HG03064 (cell line): ENCODE measurements at regions not wholly inside any gene's neighbourhood (a gene's known extent, or its start where the extent isn't known, plus 50 kb on each side); places are given as distances from the start of the nearest gene placed in this dataset.

ENCODE experiments used
- ATAC-seq: cut with Tn5 transposase; IDR thresholded peaks from one replicate; pipeline ENCODE4 v1.9.1; 2021; ENCODE audit warnings: low read depth; ENCODE audit not compliant: unreplicated experiment

DNA sequence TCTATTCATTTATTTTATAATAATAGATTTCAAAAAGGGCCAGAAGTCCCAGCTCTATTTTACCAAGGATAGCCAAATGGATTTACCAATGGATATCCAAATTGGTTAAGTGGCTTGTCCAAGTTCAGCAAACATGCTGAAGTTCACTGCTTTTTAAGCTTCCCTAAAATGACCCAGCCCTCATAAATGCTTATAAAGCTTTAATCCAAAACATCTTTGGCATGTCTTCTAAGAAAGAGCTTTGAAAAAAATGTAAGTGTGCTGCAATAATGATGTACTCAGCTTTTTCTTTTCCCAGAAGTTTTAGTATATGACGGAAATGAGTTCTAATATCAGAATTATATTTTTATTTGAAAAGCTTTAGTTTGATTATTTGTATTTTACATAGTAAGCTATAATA is 451.5 kb upstream of the ADAMTS5 start:
- ATAC-seq: no peak

DNA sequence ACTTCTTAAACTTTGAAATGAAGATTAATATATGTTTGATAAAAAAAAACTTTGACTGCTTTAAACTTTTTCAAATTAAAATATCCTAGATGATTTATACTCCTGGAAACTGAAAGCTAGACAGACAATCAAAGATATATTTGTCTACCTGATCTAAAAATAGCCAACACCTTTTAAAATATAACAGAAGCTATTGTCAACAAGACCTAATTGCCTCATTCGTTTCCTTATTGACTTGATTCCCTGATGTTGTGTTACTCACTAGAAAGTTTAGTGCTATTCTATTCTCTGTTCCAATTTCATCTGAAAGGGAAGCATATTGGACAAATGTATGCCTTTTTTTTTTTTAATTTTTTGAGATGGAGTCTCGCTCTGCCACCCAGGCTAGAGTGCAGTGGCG is 445.6 kb upstream of the ADAMTS5 start:
- ATAC-seq: no peak

DNA sequence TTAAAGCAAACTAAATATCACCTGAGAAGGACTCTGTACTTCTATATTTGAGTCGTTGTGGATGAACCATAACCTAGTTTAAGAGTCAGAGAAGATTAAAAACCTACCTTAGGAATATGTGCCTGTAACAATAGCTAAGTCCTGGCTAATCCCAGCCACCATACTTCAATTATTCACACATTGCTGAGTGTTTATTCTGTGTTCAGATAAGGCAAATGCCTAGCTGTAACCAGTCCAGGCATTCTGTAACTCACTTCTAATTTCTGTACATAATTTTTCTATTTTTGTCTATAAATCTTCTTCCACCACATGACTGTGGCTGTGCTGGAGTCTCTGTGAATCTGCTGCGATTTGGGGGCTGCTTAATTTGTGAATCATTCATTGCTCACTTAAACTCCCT is 441.9 kb upstream of the ADAMTS5 start:
- no peak for ATAC-seq

DNA sequence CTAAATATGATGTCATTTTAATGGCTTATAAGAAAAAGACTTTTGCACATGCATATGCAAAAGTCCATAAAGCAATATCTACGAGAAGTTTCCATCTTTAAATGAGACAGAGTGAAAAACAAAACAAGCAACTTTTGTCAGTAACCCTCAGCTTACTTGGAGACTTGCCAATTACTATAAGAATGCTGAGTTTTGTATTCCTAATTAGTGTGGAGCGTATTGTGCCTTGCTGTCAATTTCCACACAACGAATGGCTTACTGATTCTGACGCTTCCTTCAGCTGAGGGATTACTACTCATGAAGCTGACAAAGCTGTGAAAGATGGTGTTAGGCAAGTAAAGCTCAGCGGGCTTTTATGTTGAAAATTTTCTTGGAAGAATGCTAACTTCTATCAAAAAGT is 440.4 kb upstream of the ADAMTS5 start:
- no peak for ATAC-seq

DNA sequence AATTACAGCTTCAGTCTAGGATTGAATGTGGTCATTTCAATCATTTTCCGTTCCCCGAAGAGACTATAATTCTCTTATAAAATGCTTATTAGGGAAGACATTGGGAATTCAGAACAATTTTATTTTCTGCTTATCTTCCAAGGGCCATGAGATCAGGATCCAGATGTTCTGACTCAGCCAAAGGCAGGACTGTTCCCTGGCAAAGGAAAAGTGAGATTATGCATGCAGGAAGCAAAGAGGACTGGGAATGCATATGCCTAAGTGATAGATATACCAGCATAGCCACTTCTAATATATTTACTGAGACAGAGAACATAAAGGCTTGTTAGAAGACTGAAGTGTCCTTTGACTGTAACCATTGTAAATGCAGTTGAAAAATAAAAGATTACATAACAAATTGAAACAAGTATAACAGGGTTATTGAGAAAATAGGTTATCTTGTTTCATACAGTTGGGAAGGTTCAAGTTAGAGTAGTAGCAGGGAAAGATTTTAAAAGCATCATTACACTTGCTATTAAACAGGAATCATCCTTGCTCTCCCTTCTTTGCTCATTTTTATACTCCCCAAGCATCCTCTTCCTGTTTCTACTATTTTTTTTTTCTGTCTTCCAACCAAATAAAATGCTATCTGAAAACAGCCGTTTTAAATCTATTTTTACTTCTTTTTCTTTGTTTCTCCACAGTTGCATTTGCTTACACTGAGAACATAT is 439.6 kb upstream of the ADAMTS5 start:
- ATAC-seq: no peak

DNA sequence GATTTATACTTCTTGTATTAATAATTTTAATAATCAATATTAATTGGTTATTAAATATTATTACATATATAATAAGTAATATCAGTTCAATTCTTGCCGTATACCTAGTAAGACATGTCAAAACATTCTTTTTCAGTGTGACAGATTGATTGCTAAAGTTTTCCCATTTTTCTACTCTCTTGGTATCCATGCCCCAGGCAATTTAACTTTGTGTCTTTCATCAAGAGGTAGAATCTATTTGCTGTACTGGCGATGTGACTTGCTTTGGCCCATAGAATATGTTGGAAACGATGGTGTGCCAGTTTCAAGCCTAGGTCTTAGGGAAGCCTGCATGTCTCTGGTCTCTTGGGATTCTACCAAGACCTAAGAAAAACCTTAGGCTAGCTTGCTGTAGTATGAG is 436.1 kb upstream of the ADAMTS5 start:
- no peak for ATAC-seq

DNA sequence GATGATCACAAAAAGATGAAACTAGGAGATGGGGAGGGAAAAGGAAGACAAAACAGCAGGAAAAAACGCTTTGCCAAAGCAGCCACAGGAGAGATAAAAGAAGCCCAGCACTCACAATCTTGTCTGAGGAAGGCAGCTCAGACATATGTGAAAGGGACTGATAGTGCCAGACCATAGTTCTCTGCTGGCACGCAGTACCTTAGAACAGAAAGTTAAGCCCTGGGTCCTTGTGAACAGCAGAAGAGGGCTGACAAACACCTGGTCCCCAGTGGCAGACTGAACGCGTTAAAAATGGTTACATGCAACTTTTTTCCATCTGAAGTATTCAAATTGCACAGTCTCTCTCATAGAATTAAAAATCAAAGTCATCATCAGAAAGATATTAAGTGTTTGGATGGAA is 433.2 kb upstream of the ADAMTS5 start:
- ATAC-seq: no peak

DNA sequence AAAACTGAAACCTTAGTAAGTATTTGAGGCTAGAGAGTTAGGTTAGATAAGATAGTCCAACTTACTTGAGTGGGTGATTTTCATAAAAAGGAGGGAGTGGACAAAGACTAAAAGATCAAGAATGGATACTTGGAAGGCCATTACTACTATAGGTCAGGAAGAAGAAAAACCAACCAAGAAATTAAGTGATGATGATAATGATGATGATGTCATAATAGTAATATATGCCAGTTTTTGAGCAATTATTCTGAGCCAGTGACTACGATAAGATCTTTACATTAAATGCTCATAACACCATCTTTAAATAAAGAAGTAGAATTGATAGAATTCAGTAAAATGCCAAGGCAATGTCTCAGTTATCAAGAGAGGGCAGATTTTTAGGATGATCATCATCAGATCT is 430.7 kb upstream of the ADAMTS5 start:
- ATAC-seq: no peak

DNA sequence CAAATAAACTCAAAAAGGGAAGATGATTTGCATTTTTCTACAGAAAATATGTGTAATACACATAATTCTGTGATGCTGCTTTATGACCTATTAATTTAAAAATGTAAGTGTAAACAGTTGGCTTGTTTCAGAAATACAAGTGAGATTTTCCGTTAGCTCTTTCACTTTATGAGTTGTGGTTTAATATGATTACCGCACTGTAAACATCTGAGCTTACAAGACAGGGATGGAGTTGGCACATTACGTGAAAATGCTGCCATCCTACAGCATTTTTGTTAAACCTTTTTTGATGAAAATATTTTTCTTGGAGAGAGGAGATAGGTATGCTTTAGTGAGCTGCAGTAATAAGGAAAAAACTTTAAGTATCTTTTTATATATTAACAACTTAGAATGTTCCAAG is 426.8 kb upstream of the ADAMTS5 start:
- ATAC-seq: no peak

DNA sequence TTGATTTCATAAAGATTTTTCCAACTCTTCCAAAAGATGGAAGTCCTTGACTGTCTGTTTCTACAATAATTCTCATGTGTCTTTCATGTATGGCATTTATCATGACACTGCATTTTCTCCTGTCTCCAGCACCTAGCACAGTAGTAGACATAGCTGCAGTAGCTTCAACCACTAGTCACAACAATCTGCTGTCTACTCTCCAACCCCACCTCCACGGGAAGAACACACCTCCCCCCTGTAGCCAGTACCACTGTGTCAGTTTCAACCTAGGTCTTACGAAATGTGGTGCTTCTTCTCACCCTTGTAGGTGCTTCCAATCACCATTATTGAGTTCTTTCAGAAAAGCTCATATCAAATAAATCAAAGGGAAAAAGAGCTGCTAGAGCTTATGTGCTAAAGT is 425.1 kb upstream of the ADAMTS5 start:
- ATAC-seq: no peak

DNA sequence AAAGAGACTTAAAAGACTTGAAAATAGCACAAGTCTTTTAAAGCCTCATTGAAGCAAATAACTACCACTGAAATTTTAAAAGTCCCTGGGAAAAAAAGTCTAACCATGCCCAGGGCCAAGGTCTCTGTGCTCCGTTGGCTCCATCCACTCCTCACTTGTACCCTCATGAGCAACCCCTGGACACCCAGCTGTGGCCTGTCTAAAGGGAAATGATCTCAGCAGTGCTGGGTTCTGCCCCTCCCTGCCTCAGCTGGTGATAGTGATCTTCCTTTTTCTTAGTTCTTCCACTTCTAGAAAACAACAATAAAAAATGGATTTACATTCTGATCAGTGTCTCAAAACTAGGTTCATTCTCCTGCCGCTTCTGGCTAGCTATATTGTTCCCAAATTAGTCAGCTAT is 423.5 kb upstream of the ADAMTS5 start:
- ATAC-seq: no peak

DNA sequence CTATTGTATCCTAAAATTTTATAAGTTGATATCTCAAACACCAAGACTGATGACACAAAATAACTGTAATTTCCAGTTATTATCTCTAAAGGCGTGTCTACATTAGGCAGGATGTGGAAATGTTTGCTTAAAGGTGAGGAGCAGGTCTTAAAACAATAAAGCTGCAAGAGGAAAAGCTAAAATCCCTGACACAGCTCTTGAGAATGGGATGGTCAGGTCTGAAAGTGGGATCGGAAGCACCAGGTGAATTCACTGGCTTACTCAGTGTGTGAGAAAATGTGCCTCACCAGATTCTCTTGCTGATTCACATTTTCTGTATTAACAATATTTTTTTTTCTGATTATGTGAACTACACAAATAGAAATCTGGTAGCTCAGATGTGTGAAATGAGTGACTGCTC is 421.9 kb upstream of the ADAMTS5 start:
- ATAC-seq: no peak

DNA sequence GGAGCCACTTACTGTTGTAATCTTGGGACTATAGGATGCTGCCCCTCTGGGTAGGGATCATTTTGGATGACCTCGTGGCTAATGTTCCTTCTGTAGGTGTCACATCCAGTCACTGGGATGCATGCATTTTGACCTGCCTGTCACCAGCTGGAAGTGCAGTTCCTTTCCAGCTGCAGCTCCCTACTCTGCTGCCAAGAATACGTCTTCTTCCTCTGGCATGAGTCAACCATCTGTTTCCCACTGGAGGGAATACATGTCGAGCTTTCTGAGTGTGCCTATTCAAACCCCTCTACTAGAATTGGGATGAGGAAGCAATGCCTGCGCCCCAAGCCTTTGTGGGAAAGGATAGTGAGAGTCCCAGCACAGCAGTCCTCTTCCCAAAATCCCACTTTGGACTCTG is 415.5 kb upstream of the ADAMTS5 start:
- no peak for ATAC-seq

DNA sequence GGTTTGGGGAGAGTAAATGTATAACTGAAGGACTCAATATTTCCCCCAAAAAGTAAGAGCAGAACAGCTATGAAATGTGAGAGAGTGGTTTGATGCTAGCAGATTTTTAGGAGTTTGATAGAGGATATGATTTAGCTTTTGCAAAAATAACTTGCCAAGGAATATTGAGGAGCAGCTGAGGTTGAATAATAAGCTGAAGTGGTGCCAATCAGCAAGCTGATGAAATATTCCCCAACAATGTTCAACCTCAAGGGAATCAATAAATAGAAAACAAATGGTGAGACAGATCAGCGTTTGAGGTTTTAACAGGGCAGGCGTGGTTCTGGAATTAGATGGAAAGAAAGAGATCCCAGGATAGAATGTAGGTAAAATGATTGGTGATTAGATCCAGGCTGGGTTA is 413.4 kb upstream of the ADAMTS5 start:
- ATAC-seq: no peak

DNA sequence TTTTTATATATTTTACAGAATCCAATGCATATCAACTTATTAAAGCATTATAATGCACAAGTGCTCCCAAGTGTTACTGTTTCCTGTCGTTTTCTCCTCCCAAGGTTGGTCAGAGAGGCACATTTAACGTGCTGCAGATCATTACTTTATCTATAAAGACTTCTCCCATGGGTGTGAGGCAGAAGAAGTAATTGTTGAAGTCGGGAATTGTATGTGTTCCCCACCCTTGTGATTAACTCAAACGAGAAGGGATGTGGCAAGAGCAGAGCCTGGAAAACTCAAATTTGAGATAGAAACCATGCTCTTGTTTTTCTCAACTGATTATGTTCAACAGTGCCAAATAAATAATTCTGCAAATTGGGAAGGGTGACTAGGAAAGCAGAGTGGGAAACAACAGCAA is 412.5 kb upstream of the ADAMTS5 start:
- no peak for ATAC-seq

DNA sequence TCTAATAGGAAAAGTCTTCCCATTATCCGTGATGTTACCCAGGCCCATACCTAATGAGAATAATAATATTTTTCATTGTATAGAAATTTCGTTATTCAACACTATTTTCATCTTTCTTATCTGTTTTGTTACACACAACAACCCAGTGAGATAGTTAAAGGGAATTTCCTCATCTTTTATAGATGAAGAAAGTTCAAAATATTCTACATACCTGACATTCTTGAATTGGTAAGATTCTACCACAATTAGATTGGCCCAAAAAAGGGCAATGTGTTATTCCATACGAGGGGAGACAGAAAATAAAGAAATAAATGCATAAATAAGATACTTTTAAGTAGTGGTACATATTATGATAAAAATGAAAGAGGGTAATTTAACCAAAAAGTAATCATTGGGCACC is 405.5 kb upstream of the ADAMTS5 start:
- no peak for ATAC-seq

DNA sequence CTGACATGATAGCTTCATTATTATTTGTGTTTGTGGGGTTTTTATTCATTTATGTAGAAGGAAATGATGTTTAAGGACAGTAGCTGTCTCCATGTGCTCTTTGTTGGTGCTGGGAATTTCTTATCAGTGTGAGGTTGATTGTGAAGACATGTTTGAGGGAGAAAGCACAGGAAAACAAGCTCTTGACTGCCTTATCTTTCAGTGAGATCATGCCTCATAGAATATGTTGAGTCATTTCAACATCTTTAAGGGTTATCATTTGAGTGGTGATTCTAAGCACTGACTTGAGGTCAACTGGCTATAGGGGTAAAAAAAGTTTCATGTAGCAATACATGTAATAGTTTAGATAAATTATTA is 405.1 kb upstream of the ADAMTS5 start:
- no peak for ATAC-seq

DNA sequence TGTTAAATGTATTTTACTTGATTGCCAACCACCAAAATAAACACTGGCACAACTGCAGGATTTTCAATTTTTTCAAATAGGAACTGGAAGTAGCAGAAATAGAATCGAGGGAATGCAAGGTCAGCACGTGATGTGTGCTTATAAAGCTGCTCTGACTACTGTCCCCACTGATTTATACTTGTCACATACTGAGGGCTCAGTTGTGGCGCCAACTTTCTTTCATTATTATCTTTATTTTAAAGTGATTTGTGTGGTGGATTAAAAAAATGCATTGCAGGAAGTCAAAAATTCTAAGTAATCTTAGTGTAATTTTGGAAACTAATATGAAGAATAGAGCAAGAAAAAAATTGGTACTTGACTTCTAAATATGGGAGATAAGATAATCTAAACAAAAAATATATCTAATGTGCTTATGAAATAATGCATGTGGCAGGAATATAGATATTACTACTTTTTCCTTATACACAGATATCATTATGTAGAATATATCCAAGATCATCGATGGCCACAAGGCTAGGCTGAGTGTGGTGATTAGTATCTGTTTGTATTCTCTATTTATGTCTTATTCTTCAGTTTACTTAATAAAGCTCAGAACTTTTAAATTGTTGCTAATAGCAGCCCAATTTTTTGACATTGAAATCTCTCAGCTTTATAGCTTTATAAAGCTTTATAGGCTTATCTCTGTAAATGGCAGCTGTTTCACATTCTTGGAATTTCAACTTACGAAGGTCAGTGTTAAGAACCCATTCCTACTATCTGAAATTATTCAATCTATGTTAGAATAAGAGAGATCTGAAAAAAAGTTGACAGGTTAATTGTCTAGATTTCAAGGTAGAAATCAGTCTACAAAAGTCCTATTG is 404.5 kb upstream of the ADAMTS5 start:
- no peak for ATAC-seq

DNA sequence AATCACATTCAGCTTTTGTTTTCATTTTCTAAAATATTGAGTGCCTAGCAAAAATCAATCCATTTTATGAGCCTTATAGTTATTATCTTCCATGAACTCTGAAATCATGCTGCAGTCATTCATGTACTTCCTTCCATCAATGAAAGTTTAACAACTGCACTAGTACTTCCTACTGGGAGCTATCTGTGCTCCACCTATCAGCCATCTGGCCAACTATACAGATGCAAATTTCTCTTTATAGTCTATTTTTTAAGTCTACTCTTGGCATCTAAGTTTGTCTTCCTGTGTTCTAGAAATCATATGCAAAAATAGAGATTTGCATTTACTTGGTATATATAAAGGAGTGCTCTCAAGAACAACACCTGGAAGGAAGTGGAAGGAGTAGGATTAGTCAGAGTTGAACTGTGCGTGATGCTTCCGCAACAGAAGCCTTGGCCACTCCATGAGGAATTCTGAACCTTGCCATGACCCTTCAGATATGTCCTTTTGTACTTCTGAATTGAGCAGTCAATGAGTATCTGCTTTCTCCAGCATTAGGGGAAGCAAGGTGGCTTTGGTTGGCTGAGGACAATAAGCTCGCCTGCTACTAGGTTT is 403.2 kb upstream of the ADAMTS5 start:
- no peak for ATAC-seq

DNA sequence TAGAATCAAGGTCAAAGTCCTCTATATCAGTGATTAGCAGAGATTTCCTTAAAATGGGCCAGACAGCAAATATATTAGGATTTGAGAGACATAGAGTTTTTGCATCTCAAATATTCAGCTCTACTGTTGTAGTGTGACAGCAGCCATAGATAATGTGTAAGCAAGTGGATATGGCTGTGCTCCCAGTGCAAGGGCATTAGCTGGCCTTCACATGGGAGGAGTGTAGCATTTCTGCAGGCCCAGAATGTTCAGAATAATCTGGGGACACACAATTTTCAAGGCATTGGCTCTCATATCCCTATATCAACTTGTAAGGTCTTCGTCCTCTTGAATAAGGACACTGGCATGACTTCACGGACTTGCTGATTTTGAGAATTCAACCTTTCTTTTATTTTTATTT is 402.3 kb upstream of the ADAMTS5 start:
- no peak for ATAC-seq

DNA sequence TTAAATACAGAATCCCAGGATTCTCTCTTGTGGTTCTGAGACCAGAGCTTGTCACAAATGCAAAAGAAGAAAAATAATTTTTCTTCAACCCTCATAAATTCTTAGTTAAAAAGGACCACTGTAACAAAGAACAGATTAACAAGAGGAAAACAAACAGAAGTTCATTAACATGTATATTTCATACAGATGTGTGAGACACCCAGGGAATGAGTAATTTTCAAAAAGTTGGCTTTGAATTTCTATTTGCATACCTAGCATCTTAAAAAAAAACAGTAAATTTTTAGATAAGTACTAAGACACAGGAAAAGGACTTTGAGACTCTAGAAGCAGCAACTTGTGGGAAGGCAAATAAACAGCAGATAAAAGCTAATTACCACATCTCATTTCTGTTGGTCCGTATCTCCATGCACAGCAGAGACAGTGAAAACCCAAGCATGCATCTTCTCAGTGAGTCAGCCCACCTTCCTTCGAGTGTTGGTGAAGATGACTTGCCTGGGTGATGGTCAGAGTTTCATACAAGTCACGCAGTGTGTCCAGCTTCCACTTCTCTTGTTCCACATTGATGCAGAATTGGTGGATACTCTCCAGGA is 399.9 kb upstream of the ADAMTS5 start:
- ATAC-seq: no peak

DNA sequence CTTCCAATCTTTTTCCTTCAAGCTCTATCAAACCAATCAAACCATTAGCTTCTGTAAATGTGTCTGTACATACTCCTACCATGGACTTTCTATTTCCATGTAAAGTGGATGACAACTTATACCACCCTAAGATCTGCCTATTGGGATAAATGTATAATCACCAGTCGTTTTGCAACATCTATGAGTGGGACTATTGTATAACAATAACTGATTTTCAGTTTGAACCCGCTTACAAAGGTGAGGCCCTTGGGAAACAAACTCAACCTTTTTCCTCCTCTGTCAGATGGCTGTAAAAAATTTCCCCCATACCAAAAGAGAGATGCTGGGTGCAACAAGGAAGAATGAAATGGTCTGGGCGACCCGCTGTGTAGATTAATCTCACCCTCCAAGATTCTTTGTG is 399.1 kb upstream of the ADAMTS5 start:
- ATAC-seq: no peak
